ENCODE measurements at regions not wholly inside any gene's neighbourhood (a gene's known extent, or its start where the extent isn't known, plus 50 kb on each side); places are given as distances from the start of the nearest gene placed in this dataset.

GRCh38 chr11:127629200-127629599 is 628.6 kb upstream of the KIRREL3 start:
- no peak for TF ChIP-seq CTCF (IDR thresholded peaks at IDR 0.05)
- Mint-ChIP-seq H3K9me3 (ENCODE audit: low read depth) (no peaks in the 10 kb centered on the region), H3K36me3 (ENCODE audit: low read depth) (no peaks in the 10 kb centered on the region), H3K4me1 (ENCODE audit: low read depth) (no peaks in the 10 kb centered on the region), H3K27me3 (ENCODE audit: low read depth) (peaks cover 7% of the 10 kb centered on the region), H3K4me3 (ENCODE audit: unreplicated experiment) (no peak overlapping the region), H3K27ac (ENCODE audit: unreplicated experiment) (no peak overlapping the region)
- no peak for DNase-seq (ENCODE audit: low spot score)

DNA sequence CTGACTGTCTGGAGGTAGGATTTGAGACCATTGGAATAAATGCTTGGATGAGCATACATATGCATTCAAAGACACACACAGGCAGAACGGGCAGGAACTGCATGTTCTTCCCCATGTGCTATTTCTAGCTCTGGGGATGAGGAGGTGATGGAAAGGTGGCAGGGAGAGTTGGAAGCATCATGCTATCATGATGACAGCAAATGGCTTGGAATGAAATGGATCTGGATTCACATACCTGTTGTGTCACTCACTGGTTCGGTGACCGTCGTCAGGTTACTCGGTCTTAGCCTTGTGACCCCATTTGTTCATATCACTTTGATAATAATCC is 627.9 kb upstream of the KIRREL3 start:
- no peaks in the 10 kb centered on the region for H3K4me1 Mint-ChIP-seq (ENCODE audit: low read depth)
- no peak for TF ChIP-seq CTCF (IDR thresholded peaks at IDR 0.05)
- peaks cover 10% of the 10 kb centered on the region for H3K27me3 Mint-ChIP-seq (ENCODE audit: low read depth)
- DNase-seq (ENCODE audit: low spot score) = no peak
- no peaks in the 10 kb centered on the region for H3K9me3 Mint-ChIP-seq (ENCODE audit: low read depth)
- no peak overlapping the region for H3K4me3 Mint-ChIP-seq (ENCODE audit: unreplicated experiment)
- H3K27ac Mint-ChIP-seq (ENCODE audit: unreplicated experiment) = no peak overlapping the region
- no peaks in the 10 kb centered on the region for H3K36me3 Mint-ChIP-seq (ENCODE audit: low read depth)

GRCh38 chr11:127627629-127628457 is 627.3 kb upstream of the KIRREL3 start:
- peaks cover 10% of the 10 kb centered on the region for H3K27me3 Mint-ChIP-seq (ENCODE audit: low read depth)
- no peak overlapping the region for H3K27ac Mint-ChIP-seq (ENCODE audit: unreplicated experiment)
- H3K9me3 Mint-ChIP-seq (ENCODE audit: low read depth) = no peaks in the 10 kb centered on the region
- no peak overlapping the region for H3K4me3 Mint-ChIP-seq (ENCODE audit: unreplicated experiment)
- H3K4me1 Mint-ChIP-seq (ENCODE audit: low read depth) = no peaks in the 10 kb centered on the region
- DNase-seq (ENCODE audit: low spot score) = no peak
- TF ChIP-seq CTCF (IDR thresholded peaks at IDR 0.05) = no peak
- H3K36me3 Mint-ChIP-seq (ENCODE audit: low read depth) = no peaks in the 10 kb centered on the region

DNA sequence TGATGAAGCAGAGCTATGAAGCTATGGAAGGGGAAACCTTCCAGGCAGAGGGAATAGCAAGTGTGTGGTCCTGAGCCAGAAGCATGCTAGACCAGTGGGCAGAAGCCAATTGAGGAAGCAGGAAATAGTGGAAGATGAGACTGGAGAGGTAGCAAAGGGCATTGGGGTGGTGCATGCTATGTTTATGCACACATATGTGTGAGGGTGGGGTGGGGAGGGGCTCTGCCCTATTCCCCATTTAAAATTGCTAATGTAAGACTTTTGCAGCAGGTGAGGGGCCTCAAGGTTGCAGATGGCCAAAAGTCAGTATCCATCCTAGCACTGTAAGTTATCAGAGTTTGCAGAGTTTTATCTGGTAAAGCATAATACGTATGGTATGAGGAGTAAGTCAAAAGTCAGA is 626.6 kb upstream of the KIRREL3 start:
- Mint-ChIP-seq H3K27ac (ENCODE audit: unreplicated experiment) (no peak overlapping the region), H3K9me3 (ENCODE audit: low read depth) (no peaks in the 10 kb centered on the region), H3K4me1 (ENCODE audit: low read depth) (no peaks in the 10 kb centered on the region), H3K27me3 (ENCODE audit: low read depth) (peaks cover 10% of the 10 kb centered on the region), H3K4me3 (ENCODE audit: unreplicated experiment) (no peak overlapping the region), H3K36me3 (ENCODE audit: low read depth) (no peaks in the 10 kb centered on the region)
- no peak for TF ChIP-seq CTCF (IDR thresholded peaks at IDR 0.05)
- no peak for DNase-seq (ENCODE audit: low spot score)

DNA sequence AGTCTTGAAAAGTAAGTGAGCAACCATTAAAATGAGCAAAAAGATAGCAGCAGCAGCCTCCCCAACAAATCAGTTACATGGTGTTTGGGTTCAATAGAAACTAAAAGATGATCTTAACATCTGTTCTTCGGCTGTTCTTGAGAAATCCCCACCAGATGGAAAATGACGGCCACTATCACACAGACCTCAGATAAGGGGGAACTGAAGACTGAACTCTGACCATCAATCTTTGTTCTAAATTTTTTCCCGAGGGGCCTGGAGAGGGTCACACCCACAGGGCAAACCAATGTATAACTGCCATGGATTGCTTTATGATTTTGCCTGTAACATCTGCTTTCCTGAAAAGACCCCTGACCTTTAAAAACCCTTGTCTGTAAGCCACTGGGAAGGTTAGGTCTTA is 624.8 kb upstream of the KIRREL3 start:
- Mint-ChIP-seq H3K27me3 (ENCODE audit: low read depth) (peaks cover 10% of the 10 kb centered on the region), H3K4me3 (ENCODE audit: unreplicated experiment) (no peak overlapping the region), H3K27ac (ENCODE audit: unreplicated experiment) (no peak overlapping the region), H3K9me3 (ENCODE audit: low read depth) (no peaks in the 10 kb centered on the region), H3K4me1 (ENCODE audit: low read depth) (no peaks in the 10 kb centered on the region), H3K36me3 (ENCODE audit: low read depth) (no peaks in the 10 kb centered on the region)
- DNase-seq (ENCODE audit: low spot score) = no peak
- TF ChIP-seq CTCF (IDR thresholded peaks at IDR 0.05) = no peak
